ENCODE measurements at regions not wholly inside any gene's neighbourhood (a gene's known extent, or its start where the extent isn't known, plus 50 kb on each side); places are given as distances from the start of the nearest gene placed in this dataset.

DNA sequence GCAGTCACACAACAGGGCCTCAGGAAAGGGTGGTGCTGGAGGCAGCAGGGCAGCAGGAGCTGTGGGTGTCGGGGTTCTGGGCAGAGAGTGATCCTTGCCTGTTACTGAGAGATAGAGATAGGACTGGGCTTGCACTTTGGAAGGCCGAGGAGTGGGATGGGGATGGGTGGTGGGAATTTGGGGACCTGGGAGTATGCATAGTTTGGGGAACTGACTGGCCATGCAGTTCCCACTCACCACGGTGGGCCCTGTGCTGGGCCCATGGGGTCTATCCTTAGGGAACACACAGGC is 192.5 kb upstream of the LINGO1 start:
- in situ Hi-C loops (cut with HindIII; ENCODE audit: low pct_unique_long_range_greater_than_20kb, low sequenced_read_pairs) = no loop called here
- CTCF ChIA-PET = interaction anchor here (1.2 kb wide), 1 partner anchor 192 kb away, joined by 3 read pairs; no protein-coding TSS in a partner anchor
- H3K4me1 ChIP-seq (ENCODE audit: control insufficient read depth, insufficient read depth, low read length) = no peaks in the 10 kb centered on the region
- ATAC-seq = no peak
- no peaks in the 10 kb centered on the region for H3K9me3 ChIP-seq (ENCODE audit: control insufficient read depth, insufficient read depth, low read depth, low read length)
- H3K27ac ChIP-seq (ENCODE audit: low read length) = no peak overlapping the region
- BruUV-seq (replicated peaks) = no TSS peak
- POLR2A ChIA-PET = no interaction called here
- no peaks in the 10 kb centered on the region for H3K36me3 ChIP-seq (ENCODE audit: control insufficient read depth, insufficient read depth, low read length)
- H3K4me3 ChIP-seq (ENCODE audit: low read depth in 2 of 2, low read length in 2 of 2) = no peak overlapping the region
- no peak for DNase-seq (ENCODE audit: low read depth, low spot score)
- intact Hi-C loops (cut with micrococcal nuclease; ENCODE audit: unreplicated experiment) = no loop called here
- TF ChIP-seq SIN3A (IDR thresholded peaks at IDR 0.05; ENCODE audit: borderline replicate concordance, insufficient read depth, low read depth, low read length) = no peak
- no peak for TF ChIP-seq TCF7L2 (IDR thresholded peaks at IDR 0.05; ENCODE audit: low read depth, low read length)
- TF ChIP-seq, protein P1, sequence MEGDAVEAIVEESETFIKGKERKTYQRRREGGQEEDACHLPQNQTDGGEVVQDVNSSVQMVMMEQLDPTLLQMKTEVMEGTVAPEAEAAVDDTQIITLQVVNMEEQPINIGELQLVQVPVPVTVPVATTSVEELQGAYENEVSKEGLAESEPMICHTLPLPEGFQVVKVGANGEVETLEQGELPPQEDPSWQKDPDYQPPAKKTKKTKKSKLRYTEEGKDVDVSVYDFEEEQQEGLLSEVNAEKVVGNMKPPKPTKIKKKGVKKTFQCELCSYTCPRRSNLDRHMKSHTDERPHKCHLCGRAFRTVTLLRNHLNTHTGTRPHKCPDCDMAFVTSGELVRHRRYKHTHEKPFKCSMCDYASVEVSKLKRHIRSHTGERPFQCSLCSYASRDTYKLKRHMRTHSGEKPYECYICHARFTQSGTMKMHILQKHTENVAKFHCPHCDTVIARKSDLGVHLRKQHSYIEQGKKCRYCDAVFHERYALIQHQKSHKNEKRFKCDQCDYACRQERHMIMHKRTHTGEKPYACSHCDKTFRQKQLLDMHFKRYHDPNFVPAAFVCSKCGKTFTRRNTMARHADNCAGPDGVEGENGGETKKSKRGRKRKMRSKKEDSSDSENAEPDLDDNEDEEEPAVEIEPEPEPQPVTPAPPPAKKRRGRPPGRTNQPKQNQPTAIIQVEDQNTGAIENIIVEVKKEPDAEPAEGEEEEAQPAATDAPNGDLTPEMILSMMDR (IDR thresholded peaks at IDR 0.05) = no peak
- TF ChIP-seq, protein P2, sequence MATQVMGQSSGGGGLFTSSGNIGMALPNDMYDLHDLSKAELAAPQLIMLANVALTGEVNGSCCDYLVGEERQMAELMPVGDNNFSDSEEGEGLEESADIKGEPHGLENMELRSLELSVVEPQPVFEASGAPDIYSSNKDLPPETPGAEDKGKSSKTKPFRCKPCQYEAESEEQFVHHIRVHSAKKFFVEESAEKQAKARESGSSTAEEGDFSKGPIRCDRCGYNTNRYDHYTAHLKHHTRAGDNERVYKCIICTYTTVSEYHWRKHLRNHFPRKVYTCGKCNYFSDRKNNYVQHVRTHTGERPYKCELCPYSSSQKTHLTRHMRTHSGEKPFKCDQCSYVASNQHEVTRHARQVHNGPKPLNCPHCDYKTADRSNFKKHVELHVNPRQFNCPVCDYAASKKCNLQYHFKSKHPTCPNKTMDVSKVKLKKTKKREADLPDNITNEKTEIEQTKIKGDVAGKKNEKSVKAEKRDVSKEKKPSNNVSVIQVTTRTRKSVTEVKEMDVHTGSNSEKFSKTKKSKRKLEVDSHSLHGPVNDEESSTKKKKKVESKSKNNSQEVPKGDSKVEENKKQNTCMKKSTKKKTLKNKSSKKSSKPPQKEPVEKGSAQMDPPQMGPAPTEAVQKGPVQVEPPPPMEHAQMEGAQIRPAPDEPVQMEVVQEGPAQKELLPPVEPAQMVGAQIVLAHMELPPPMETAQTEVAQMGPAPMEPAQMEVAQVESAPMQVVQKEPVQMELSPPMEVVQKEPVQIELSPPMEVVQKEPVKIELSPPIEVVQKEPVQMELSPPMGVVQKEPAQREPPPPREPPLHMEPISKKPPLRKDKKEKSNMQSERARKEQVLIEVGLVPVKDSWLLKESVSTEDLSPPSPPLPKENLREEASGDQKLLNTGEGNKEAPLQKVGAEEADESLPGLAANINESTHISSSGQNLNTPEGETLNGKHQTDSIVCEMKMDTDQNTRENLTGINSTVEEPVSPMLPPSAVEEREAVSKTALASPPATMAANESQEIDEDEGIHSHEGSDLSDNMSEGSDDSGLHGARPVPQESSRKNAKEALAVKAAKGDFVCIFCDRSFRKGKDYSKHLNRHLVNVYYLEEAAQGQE (IDR thresholded peaks at IDR 0.05; ENCODE audit: insufficient read depth in 1 of 2, low read depth in 2 of 2, low read length in 1 of 2) = no peak
- TF ChIP-seq POLR2AphosphoS5 (IDR thresholded peaks at IDR 0.05; ENCODE audit: low read depth, low read length) = no peak
- peaks cover 10% of the 10 kb centered on the region; the same call in 1 of the 2 replicates for H3K27me3 ChIP-seq (ENCODE audit: control insufficient read depth, insufficient read depth, low read length)

DNA sequence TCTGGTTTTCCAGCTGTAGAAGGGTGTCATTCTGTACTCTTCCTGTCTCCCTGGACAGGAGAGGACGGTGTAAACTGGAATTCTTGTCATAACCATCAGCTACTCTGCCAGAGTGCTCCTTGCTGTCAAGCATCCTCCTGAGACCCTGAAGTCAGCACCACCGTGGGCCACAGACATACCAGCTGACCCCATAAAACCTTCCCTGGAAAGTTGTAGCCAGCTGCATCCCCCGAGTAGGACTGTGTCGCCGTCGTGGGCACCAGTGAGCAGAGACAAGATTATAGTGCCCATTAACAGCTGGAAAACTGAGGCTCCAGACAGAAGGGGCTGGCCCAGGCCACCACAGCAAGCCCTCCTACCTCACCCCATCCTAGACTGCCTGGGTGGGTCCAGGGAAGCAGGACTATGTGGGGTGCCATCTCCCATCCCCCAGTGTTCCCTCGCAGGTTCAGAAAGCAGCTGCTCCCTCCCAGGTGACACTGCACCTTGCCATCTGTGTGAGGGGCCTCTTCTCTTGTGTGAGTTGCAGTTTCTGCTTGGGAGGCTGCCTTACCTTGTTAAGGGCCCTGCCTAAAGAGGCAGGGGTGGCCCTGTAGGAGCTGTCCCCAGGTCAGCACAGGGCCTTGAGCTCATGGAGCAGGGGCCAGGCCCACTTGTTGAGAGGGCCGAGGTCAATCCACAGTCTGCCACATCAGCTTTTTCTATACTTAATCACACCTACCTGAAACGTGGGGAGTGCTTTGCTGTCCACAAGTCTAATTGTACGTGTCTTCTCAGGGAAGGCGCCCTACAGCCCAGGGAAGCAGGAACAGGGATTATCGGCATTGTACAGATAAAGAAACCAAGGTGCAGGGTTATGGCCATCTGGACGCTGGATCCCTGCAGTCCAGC is 191.9 kb upstream of the LINGO1 start:
- Histone ChIP-seq H3K27ac (ENCODE audit: low read length) (no peak overlapping the region), H3K9me3 (ENCODE audit: control insufficient read depth, insufficient read depth, low read depth, low read length) (no peaks in the 10 kb centered on the region), H3K4me3 (ENCODE audit: low read depth in 2 of 2, low read length in 2 of 2) (no peak overlapping the region), H3K27me3 (ENCODE audit: control insufficient read depth, insufficient read depth, low read length) (peaks cover 10% of the 10 kb centered on the region; the same call in 1 of the 2 replicates), H3K4me1 (ENCODE audit: control insufficient read depth, insufficient read depth, low read length) (no peaks in the 10 kb centered on the region), H3K36me3 (ENCODE audit: control insufficient read depth, insufficient read depth, low read length) (no peaks in the 10 kb centered on the region)
- intact Hi-C loops (cut with micrococcal nuclease; ENCODE audit: unreplicated experiment) (no loop called here), in situ Hi-C loops (cut with HindIII; ENCODE audit: low pct_unique_long_range_greater_than_20kb, low sequenced_read_pairs) (no loop called here)
- TF ChIP-seq SIN3A (IDR thresholded peaks at IDR 0.05; ENCODE audit: borderline replicate concordance, insufficient read depth, low read depth, low read length) = no peak
- TF ChIP-seq, protein P1 (IDR thresholded peaks at IDR 0.05) = no peak
- TF ChIP-seq TCF7L2 (IDR thresholded peaks at IDR 0.05; ENCODE audit: low read depth, low read length) = no peak
- TF ChIP-seq, protein P2 (IDR thresholded peaks at IDR 0.05; ENCODE audit: insufficient read depth in 1 of 2, low read depth in 2 of 2, low read length in 1 of 2) = no peak
- no peak for TF ChIP-seq POLR2AphosphoS5 (IDR thresholded peaks at IDR 0.05; ENCODE audit: low read depth, low read length)
- BruUV-seq (replicated peaks) = no TSS peak
- POLR2A ChIA-PET = no interaction called here
- DNase-seq (ENCODE audit: low read depth, low spot score) (no peak), ATAC-seq (no peak)
- CTCF ChIA-PET = interaction anchor here (1.2 kb wide), 1 partner anchor 191 kb away, joined by 3 read pairs; no protein-coding TSS in a partner anchor

Data from Panc1 (cell line).